NT2/D1 (cell line): ENCODE measurements at regions not wholly inside any gene's neighbourhood (a gene's known extent, or its start where the extent isn't known, plus 50 kb on each side); places are given as distances from the start of the nearest gene placed in this dataset.

Source experiments
- DNase-seq: peaks from one replicate; pipeline ENCODE4 v3.0.0-alpha.2; 2011; ENCODE audit warnings: low read depth, low spot score
- H3K27me3 ChIP-seq: 2 replicates; pipeline ENCODE4 v1.6.0; 2011; ENCODE audit warnings: mild to moderate bottlenecking; ENCODE audit not compliant: insufficient read length, insufficient read depth
- H3K36me3 ChIP-seq: 2 replicates; pipeline ENCODE4 v1.6.1; 2011; ENCODE audit warnings: mild to moderate bottlenecking, low read length, mixed read lengths; ENCODE audit not compliant: insufficient read depth, insufficient read length
- H3K4me1 ChIP-seq: 2 replicates; pipeline ENCODE4 v1.5.1; 2011; ENCODE audit not compliant: insufficient read depth, insufficient read length
- H3K4me3 ChIP-seq: 2 replicates; pipeline ENCODE4 v1.5.1; 2011; ENCODE audit warnings: low read depth; ENCODE audit not compliant: insufficient read length
- H3K9ac ChIP-seq: 2 replicates; pipeline ENCODE4 v1.6.0; 2011; ENCODE audit warnings: low read depth; ENCODE audit not compliant: insufficient read length
- H3K9me3 ChIP-seq: 2 replicates; pipeline ENCODE4 v1.5.1; 2011; ENCODE audit warnings: mild to moderate bottlenecking, low read length; ENCODE audit not compliant: insufficient read depth
- SUZ12 ChIP-seq: IDR thresholded peaks from 2 replicates; pipeline ENCODE4 v1.6.1; 2011; ENCODE audit not compliant: insufficient read length, insufficient read depth; ENCODE audit errors: extremely low read depth
- YY1 ChIP-seq: IDR thresholded peaks from 2 replicates; pipeline ENCODE4 v1.6.1; 2011; ENCODE audit not compliant: insufficient read length, insufficient read depth
- ZNF274 ChIP-seq: IDR thresholded peaks from 2 replicates; pipeline ENCODE4 v1.6.1; 2011; ENCODE audit warnings: mild to moderate bottlenecking, low read depth, low read length

- no peak for DNase-seq
- Histone ChIP-seq H3K4me1 (no peaks in the 10 kb centered on the region), H3K4me3 (no peak overlapping the region), H3K9me3 (peaks cover 17% of the 10 kb centered on the region), H3K36me3 (no peaks in the 10 kb centered on the region), H3K27me3 (peaks cover 13% of the 10 kb centered on the region), H3K9ac (no peak overlapping the region)
- TF ChIP-seq YY1 (no peak), SUZ12 (no peak), ZNF274 (no peak)
Measured at GRCh38 chr14:81784084-81784483, 250.4 kb upstream of the SEL1L start.

GRCh38 chr14:81797315-81797714 is 263.7 kb upstream of the SEL1L start:
- Histone ChIP-seq H3K36me3 (no peaks in the 10 kb centered on the region), H3K4me3 (no peak overlapping the region), H3K9ac (no peak overlapping the region), H3K27me3 (no peaks in the 10 kb centered on the region), H3K4me1 (no peaks in the 10 kb centered on the region), H3K9me3 (no peaks in the 10 kb centered on the region)
- DNase-seq: no peak
- TF ChIP-seq YY1 (no peak), ZNF274 (no peak), SUZ12 (no peak)

GRCh38 chr14:81801921-81802320 is 268.3 kb upstream of the SEL1L start:
- Histone ChIP-seq H3K4me3 (no peak overlapping the region), H3K4me1 (no peaks in the 10 kb centered on the region), H3K9ac (no peak overlapping the region), H3K36me3 (no peaks in the 10 kb centered on the region), H3K9me3 (no peaks in the 10 kb centered on the region), H3K27me3 (no peaks in the 10 kb centered on the region)
- no peak for TF ChIP-seq YY1
- TF ChIP-seq ZNF274: no peak
- no peak for TF ChIP-seq SUZ12
- DNase-seq: no peak

- no peak for DNase-seq
- H3K36me3 ChIP-seq: no peaks in the 10 kb centered on the region
- H3K27me3 ChIP-seq: no peaks in the 10 kb centered on the region
- no peaks in the 10 kb centered on the region for H3K9me3 ChIP-seq
- TF ChIP-seq YY1 (no peak), SUZ12 (no peak), ZNF274 (no peak)
- H3K9ac ChIP-seq: no peak overlapping the region
- H3K4me1 ChIP-seq: no peaks in the 10 kb centered on the region
- H3K4me3 ChIP-seq: no peak overlapping the region
Measured at GRCh38 chr14:81802341-81802740, 268.7 kb upstream of the SEL1L start.

- DNase-seq: no peak
- Histone ChIP-seq H3K36me3 (no peaks in the 10 kb centered on the region), H3K9ac (no peak overlapping the region), H3K9me3 (no peaks in the 10 kb centered on the region), H3K27me3 (no peaks in the 10 kb centered on the region), H3K4me1 (no peaks in the 10 kb centered on the region), H3K4me3 (no peak overlapping the region)
- no peak for TF ChIP-seq YY1
- TF ChIP-seq SUZ12: no peak
- no peak for TF ChIP-seq ZNF274
Measured at GRCh38 chr14:81805785-81806184, 272.1 kb upstream of the SEL1L start.

- no peaks in the 10 kb centered on the region for H3K27me3 ChIP-seq
- TF ChIP-seq ZNF274: no peak
- TF ChIP-seq SUZ12: no peak
- TF ChIP-seq YY1: no peak
Measured at GRCh38 chr14:81811705-81812269, 278.1 kb upstream of the SEL1L start.

GRCh38 chr14:81818271-81818670 is 284.6 kb upstream of the SEL1L start:
- Histone ChIP-seq H3K36me3 (no peaks in the 10 kb centered on the region), H3K9me3 (no peaks in the 10 kb centered on the region), H3K4me1 (no peaks in the 10 kb centered on the region), H3K27me3 (no peaks in the 10 kb centered on the region), H3K9ac (no peak overlapping the region), H3K4me3 (no peak overlapping the region)
- TF ChIP-seq YY1: no peak
- TF ChIP-seq SUZ12: no peak
- TF ChIP-seq ZNF274: no peak
- no peak for DNase-seq

More at GRCh38 chr14:81811705-81812269, 278.1 kb upstream of the SEL1L start:
- H3K9me3 ChIP-seq: no peaks in the 10 kb centered on the region
- no peaks in the 10 kb centered on the region for H3K4me1 ChIP-seq
- H3K36me3 ChIP-seq: no peaks in the 10 kb centered on the region
- H3K9ac ChIP-seq: no peak overlapping the region
- H3K4me3 ChIP-seq: no peak overlapping the region
- DNase-seq: no peak
